GM18517 (cell line): ENCODE measurements at regions not wholly inside any gene's neighbourhood (a gene's known extent, or its start where the extent isn't known, plus 50 kb on each side); places are given as distances from the start of the nearest gene placed in this dataset.
"Not testable (repeated sequence)": the region's sequence is repeated elsewhere in the genome, so short reads cannot be mapped to it uniquely, and the experiment has no call there.

Experiments used
- ATAC-seq: cut with Tn5 transposase; IDR thresholded peaks from one replicate; pipeline ENCODE4 v1.9.1; 2021; ENCODE audit warnings: mild to moderate bottlenecking, moderate library complexity; ENCODE audit not compliant: unreplicated experiment

GRCh38 chr3:519026-519425 lies 322.5 kb downstream of the CHL1 start:
- no peak for ATAC-seq

GRCh38 chr3:522888-523287 lies 326.3 kb downstream of the CHL1 start:
- no peak for ATAC-seq

- no peak for ATAC-seq
Measured at GRCh38 chr3:525415-525814, 328.9 kb downstream of the CHL1 start.

- ATAC-seq, result peak; percentile 77
Measured at GRCh38 chr3:535566-536416, 339.2 kb downstream of the CHL1 start.

GRCh38 chr3:536417-536813 lies 339.9 kb downstream of the CHL1 start:
- no peak for ATAC-seq

GRCh38 chr3:541062-541801 lies 344.7 kb downstream of the CHL1 start:
- no peak for ATAC-seq

- no peak for ATAC-seq
Measured at GRCh38 chr3:542021-542420, 345.5 kb downstream of the CHL1 start.

GRCh38 chr3:549636-550035 lies 353.1 kb downstream of the CHL1 start:
- ATAC-seq, result no peak

GRCh38 chr3:550471-550870 lies 353.9 kb downstream of the CHL1 start:
- no peak for ATAC-seq

GRCh38 chr3:557972-558371 lies 361.4 kb downstream of the CHL1 start:
- ATAC-seq, result peak; percentile 99

GRCh38 chr3:567488-568185 lies 371.1 kb downstream of the CHL1 start:
- ATAC-seq, result no peak

GRCh38 chr3:579529-579928 lies 383.0 kb downstream of the CHL1 start:
- ATAC-seq, result not testable (repeated sequence)

GRCh38 chr3:589066-589465 lies 392.5 kb downstream of the CHL1 start:
- not testable (repeated sequence) for ATAC-seq

GRCh38 chr3:597304-597703 lies 400.7 kb downstream of the CHL1 start:
- ATAC-seq, result not testable (repeated sequence)

- not testable (repeated sequence) for ATAC-seq
Measured at GRCh38 chr3:597746-598145, 401.2 kb downstream of the CHL1 start.

GRCh38 chr3:607480-607879 lies 410.9 kb downstream of the CHL1 start:
- ATAC-seq, result not testable (repeated sequence)

- no peak for ATAC-seq
Measured at GRCh38 chr3:621714-622113, 425.2 kb downstream of the CHL1 start.

GRCh38 chr3:622314-622713 lies 425.8 kb downstream of the CHL1 start:
- no peak for ATAC-seq

GRCh38 chr3:623914-624545 lies 427.5 kb downstream of the CHL1 start:
- no peak for ATAC-seq

- peak; percentile 65 for ATAC-seq
Measured at GRCh38 chr3:632571-633170, 436.1 kb downstream of the CHL1 start.

- ATAC-seq, result no peak
Measured at GRCh38 chr3:634511-634910, 437.9 kb downstream of the CHL1 start.
